ENCODE measurements at regions not wholly inside any gene's neighbourhood (a gene's known extent, or its start where the extent isn't known, plus 50 kb on each side); places are given as distances from the start of the nearest gene placed in this dataset.

DNA sequence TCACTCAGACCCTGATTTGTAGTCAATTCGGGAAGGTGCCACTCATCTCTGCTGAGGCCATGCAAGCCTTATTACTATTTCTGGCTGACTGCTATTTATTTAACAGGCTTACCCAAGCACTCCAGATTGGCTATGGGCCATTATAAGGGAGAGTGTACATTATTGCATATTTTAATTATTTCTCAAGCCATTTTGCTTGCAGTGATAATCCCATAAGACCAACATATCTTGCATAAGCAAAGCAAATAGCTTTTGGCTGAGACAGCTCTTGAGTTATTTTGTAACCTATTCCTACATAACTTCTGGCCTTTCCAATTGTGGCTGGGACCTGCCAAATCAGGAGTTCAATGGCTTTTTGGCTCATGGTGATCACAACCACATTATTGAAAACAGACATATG is 509.6 kb upstream of the USP15 start:
- no peaks in the 10 kb centered on the region for H3K4me1 ChIP-seq (ENCODE audit: control insufficient read depth, low read length)

DNA sequence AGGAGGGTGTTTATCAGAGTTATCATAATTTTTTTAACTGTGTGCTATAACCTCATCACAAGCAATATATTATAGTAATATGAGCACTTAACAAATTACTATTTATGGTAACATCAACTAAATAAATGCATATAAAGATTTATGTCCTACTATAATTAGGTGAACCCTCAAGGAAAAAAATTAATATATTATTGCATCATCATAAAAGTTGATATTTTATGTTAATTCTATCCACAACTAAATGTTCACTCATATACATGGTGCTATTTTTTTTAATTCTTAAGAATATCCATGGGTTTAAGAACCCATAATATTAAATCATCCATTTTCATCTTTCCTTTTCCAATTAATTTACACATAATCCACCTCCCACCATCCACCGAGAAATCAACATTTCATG is 506.0 kb upstream of the USP15 start:
- no peaks in the 10 kb centered on the region for H3K4me1 ChIP-seq (ENCODE audit: control insufficient read depth, low read length)
- H3K79me2 ChIP-seq (ENCODE audit: control insufficient read depth, low read length) = no peaks in the 10 kb centered on the region
- no peak overlapping the region for H3K4me3 ChIP-seq (ENCODE audit: low read length)
- H3K27ac ChIP-seq (ENCODE audit: low read depth, low read length) = no peak overlapping the region
- no peak overlapping the region for H3K4me2 ChIP-seq (ENCODE audit: low read length)
- no peaks in the 10 kb centered on the region for H3K27me3 ChIP-seq (ENCODE audit: control insufficient read depth, low read length)
- H3F3A ChIP-seq (ENCODE audit: control insufficient read depth, insufficient read depth) = no peaks in the 10 kb centered on the region
- no peaks in the 10 kb centered on the region for H4K20me1 ChIP-seq (ENCODE audit: control insufficient read depth, insufficient read depth, low read depth, low read length)
- H3K9me3 ChIP-seq (ENCODE audit: control insufficient read depth, insufficient read depth, low read length) = no peaks in the 10 kb centered on the region
- no peaks in the 10 kb centered on the region for H3K36me3 ChIP-seq (ENCODE audit: control insufficient read depth, low read length)
- no peaks in the 10 kb centered on the region for H3K9me2 ChIP-seq (replicated peaks; ENCODE audit: control insufficient read depth, low read length)
- TF ChIP-seq, protein P1, sequence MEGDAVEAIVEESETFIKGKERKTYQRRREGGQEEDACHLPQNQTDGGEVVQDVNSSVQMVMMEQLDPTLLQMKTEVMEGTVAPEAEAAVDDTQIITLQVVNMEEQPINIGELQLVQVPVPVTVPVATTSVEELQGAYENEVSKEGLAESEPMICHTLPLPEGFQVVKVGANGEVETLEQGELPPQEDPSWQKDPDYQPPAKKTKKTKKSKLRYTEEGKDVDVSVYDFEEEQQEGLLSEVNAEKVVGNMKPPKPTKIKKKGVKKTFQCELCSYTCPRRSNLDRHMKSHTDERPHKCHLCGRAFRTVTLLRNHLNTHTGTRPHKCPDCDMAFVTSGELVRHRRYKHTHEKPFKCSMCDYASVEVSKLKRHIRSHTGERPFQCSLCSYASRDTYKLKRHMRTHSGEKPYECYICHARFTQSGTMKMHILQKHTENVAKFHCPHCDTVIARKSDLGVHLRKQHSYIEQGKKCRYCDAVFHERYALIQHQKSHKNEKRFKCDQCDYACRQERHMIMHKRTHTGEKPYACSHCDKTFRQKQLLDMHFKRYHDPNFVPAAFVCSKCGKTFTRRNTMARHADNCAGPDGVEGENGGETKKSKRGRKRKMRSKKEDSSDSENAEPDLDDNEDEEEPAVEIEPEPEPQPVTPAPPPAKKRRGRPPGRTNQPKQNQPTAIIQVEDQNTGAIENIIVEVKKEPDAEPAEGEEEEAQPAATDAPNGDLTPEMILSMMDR (IDR thresholded peaks at IDR 0.05; ENCODE audit: low read depth, low read length, poor library complexity, severe bottlenecking) = no peak
- no peak for TF ChIP-seq EZH2phosphoT487 (IDR thresholded peaks at IDR 0.05; ENCODE audit: borderline replicate concordance, low read length)

More for the DNA sequence above, 509.6 kb upstream of the USP15 start:
- Histone ChIP-seq H3K4me3 (ENCODE audit: low read length) (no peak overlapping the region), H3F3A (ENCODE audit: control insufficient read depth, insufficient read depth) (no peaks in the 10 kb centered on the region), H3K27ac (ENCODE audit: low read depth, low read length) (no peak overlapping the region), H3K4me2 (ENCODE audit: low read length) (no peak overlapping the region), H3K27me3 (ENCODE audit: control insufficient read depth, low read length) (no peaks in the 10 kb centered on the region), H3K36me3 (ENCODE audit: control insufficient read depth, low read length) (no peaks in the 10 kb centered on the region), H3K9me2 (replicated peaks; ENCODE audit: control insufficient read depth, low read length) (no peaks in the 10 kb centered on the region), H4K20me1 (ENCODE audit: control insufficient read depth, insufficient read depth, low read depth, low read length) (no peaks in the 10 kb centered on the region), H3K9me3 (ENCODE audit: control insufficient read depth, insufficient read depth, low read length) (no peaks in the 10 kb centered on the region), H3K79me2 (ENCODE audit: control insufficient read depth, low read length) (no peaks in the 10 kb centered on the region)
- TF ChIP-seq EZH2phosphoT487 (IDR thresholded peaks at IDR 0.05; ENCODE audit: borderline replicate concordance, low read length) = no peak
- TF ChIP-seq, protein P1 (IDR thresholded peaks at IDR 0.05; ENCODE audit: low read depth, low read length, poor library complexity, severe bottlenecking) = no peak

DNA sequence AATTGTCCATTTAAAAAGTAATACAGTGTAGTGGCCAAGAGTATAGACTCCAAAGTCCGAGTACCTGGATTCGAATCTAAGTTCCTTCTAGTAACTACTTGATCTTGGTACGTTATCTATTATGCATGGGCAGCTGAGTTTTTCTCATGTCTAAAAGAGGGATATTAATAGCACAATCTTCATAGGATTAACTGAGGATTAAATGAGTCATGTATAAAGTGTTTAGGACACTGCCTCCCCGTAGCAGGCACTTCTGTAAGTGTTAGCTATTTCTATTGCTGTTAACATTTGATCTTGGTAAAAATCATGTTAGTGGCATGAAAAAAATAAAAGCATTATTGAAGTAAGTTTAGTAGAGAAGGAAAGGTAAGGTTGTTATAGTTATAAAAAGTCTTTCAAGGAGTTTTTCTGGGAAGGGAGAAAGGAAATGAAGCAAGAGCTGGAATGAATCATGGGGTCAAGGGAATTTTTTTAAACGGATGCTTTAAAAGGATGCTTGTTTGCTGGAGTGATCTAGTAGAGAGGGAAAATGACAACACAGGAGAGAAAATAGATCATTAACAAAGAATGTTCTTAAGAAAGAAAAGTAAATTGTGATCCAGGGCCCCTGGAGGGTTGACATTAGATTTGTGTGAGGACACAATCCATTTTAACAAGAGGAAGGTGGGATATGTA is 502.2 kb upstream of the USP15 start:
- H3K4me2 ChIP-seq (ENCODE audit: low read length) = no peak overlapping the region
- H4K20me1 ChIP-seq (ENCODE audit: control insufficient read depth, insufficient read depth, low read depth, low read length) = no peaks in the 10 kb centered on the region
- H3K27me3 ChIP-seq (ENCODE audit: control insufficient read depth, low read length) = no peaks in the 10 kb centered on the region
- H3K4me1 ChIP-seq (ENCODE audit: control insufficient read depth, low read length) = no peaks in the 10 kb centered on the region
- no peak overlapping the region for H3K27ac ChIP-seq (ENCODE audit: low read depth, low read length)
- no peak overlapping the region for H3K4me3 ChIP-seq (ENCODE audit: low read length)
- no peaks in the 10 kb centered on the region for H3F3A ChIP-seq (ENCODE audit: control insufficient read depth, insufficient read depth)
- no peaks in the 10 kb centered on the region for H3K9me2 ChIP-seq (replicated peaks; ENCODE audit: control insufficient read depth, low read length)
- H3K79me2 ChIP-seq (ENCODE audit: control insufficient read depth, low read length) = no peaks in the 10 kb centered on the region
- TF ChIP-seq, protein P1 (IDR thresholded peaks at IDR 0.05; ENCODE audit: low read depth, low read length, poor library complexity, severe bottlenecking) = no peak
- no peak for TF ChIP-seq EZH2phosphoT487 (IDR thresholded peaks at IDR 0.05; ENCODE audit: borderline replicate concordance, low read length)
- H3K9me3 ChIP-seq (ENCODE audit: control insufficient read depth, insufficient read depth, low read length) = no peaks in the 10 kb centered on the region
- H3K36me3 ChIP-seq (ENCODE audit: control insufficient read depth, low read length) = no peaks in the 10 kb centered on the region

Data from DOHH2 (cell line).